Left ventricle myocardium inferior (tissue), 1 donor: ENCODE measurements at regions not wholly inside any gene's neighbourhood (a gene's known extent, or its start where the extent isn't known, plus 50 kb on each side); places are given as distances from the start of the nearest gene placed in this dataset.

Experiments used
- DNase-seq: peaks from one replicate; pipeline ENCODE4 v3.0.0-alpha.2; 2020
- H3K27ac ChIP-seq: fragments of 200-600 bp; replicated peaks from 2 replicates; pipeline ENCODE4 v1.8.0; 2021
- H3K27me3 ChIP-seq: fragments of 200-600 bp; 2 replicates; pipeline ENCODE4 v1.8.0; 2021; ENCODE audit warnings: low read depth
- H3K36me3 ChIP-seq: fragments of 200-600 bp; 2 replicates; pipeline ENCODE4 v1.8.0; 2021
- H3K4me1 ChIP-seq: fragments of 200-600 bp; 2 replicates; pipeline ENCODE4 v1.8.0; 2021
- H3K4me3 ChIP-seq: fragments of 200-600 bp; 2 replicates; pipeline ENCODE4 v1.8.0; 2021; ENCODE audit warnings: mild to moderate bottlenecking, moderate library complexity
- H3K9me3 ChIP-seq: fragments of 200-600 bp; replicated peaks from 2 replicates; pipeline ENCODE4 v1.8.0; 2021
- CTCF ChIP-seq: fragments of 200-600 bp; IDR thresholded peaks from 2 replicates; pipeline ENCODE4 v1.8.0; 2021; ENCODE audit warnings: antibody characterized with exemption, mild to moderate bottlenecking, borderline replicate concordance
- intact Hi-C: fragments of 100-400 bp; cut with micrococcal nuclease; formaldehyde crosslinking; loops from one replicate; pipeline ENCODE4 v1.11.0; 2022
- donor health status: DM: no; HTN: yes; CAD: no; lungs with severe emphysema.

- Histone ChIP-seq H3K9me3 (peaks cover 28% of the 10 kb centered on the region), H3K27me3 (no peaks in the 10 kb centered on the region), H3K4me1 (peaks cover 14% of the 10 kb centered on the region), H3K4me3 (no peak overlapping the region), H3K36me3 (no peaks in the 10 kb centered on the region), H3K27ac (no peak overlapping the region)
- no peak for TF ChIP-seq CTCF
- intact Hi-C loops: no loop called here
- no peak for DNase-seq
These were observed 80.9 kb upstream of the TAB2 start for GRCh38 chr6:149236589-149236988.

GRCh38 chr6:149237464-149237863 lies 80.0 kb upstream of the TAB2 start:
- Histone ChIP-seq H3K4me3 (no peak overlapping the region), H3K27ac (no peak overlapping the region), H3K27me3 (no peaks in the 10 kb centered on the region), H3K4me1 (peaks cover 14% of the 10 kb centered on the region), H3K36me3 (no peaks in the 10 kb centered on the region), H3K9me3 (peaks cover 28% of the 10 kb centered on the region)
- intact Hi-C loops: no loop called here
- DNase-seq: no peak
- no peak for TF ChIP-seq CTCF

GRCh38 chr6:149239573-149240209 lies 77.8 kb upstream of the TAB2 start:
- no peaks in the 10 kb centered on the region for H3K27me3 ChIP-seq
- peaks cover 28% of the 10 kb centered on the region for H3K9me3 ChIP-seq
- peaks cover 10% of the 10 kb centered on the region for H3K4me1 ChIP-seq
- no peak for TF ChIP-seq CTCF
- DNase-seq: no peak
- H3K36me3 ChIP-seq: no peaks in the 10 kb centered on the region
- no peak overlapping the region for H3K27ac ChIP-seq
- H3K4me3 ChIP-seq: no peak overlapping the region
- intact Hi-C loops: no loop called here

GRCh38 chr6:149242883-149243282 lies 74.6 kb upstream of the TAB2 start:
- no peaks in the 10 kb centered on the region for H3K36me3 ChIP-seq
- H3K9me3 ChIP-seq: peaks cover 28% of the 10 kb centered on the region
- no peak overlapping the region for H3K4me3 ChIP-seq
- H3K27me3 ChIP-seq: peaks cover 6% of the 10 kb centered on the region
- H3K27ac ChIP-seq: no peak overlapping the region
- no peak for TF ChIP-seq CTCF
- no peak for DNase-seq
- intact Hi-C loops: no loop called here
- H3K4me1 ChIP-seq: no peaks in the 10 kb centered on the region

GRCh38 chr6:149244105-149244504 lies 73.4 kb upstream of the TAB2 start:
- Histone ChIP-seq H3K4me3 (no peak overlapping the region), H3K36me3 (no peaks in the 10 kb centered on the region), H3K4me1 (no peaks in the 10 kb centered on the region), H3K27me3 (peaks cover 6% of the 10 kb centered on the region), H3K9me3 (peaks cover 25% of the 10 kb centered on the region), H3K27ac (no peak overlapping the region)
- intact Hi-C loops: no loop called here
- DNase-seq: no peak
- no peak for TF ChIP-seq CTCF
